Activated T-helper 1 cell treated with Interleukin-2 at 50 U/mL for 16 hours (primary cell): ENCODE measurements at regions not wholly inside any gene's neighbourhood (a gene's known extent, or its start where the extent isn't known, plus 50 kb on each side); places are given as distances from the start of the nearest gene placed in this dataset.

Experiments
- DNase-seq: peaks from one replicate; pipeline ENCODE4 v3.0.0-alpha.2; 2020; ENCODE audit warnings: low read depth

GRCh38 chr1:5597171-5597850 is 394.9 kb downstream of the NPHP4 start:
- no peak for DNase-seq

DNA sequence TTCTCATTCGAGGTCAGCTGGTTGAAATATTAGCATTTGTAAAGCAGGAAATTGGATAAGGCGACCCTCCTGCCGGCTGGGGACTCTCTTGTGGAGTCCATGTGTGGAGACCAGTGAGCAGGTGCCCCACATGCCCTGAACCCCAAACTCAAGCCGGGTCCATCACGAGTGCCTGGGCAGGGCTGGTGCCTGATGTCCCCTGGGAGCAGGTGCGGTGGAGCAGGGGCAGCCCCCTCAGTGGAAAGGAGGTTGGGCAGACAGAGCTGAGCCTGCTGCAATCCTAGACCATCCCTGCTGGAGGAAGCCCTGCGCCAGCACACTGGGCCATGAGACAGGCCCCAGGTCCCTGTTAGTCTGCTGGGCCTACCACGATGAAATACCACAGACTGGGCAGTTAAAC is 395.6 kb downstream of the NPHP4 start:
- DNase-seq, result no peak

GRCh38 chr1:5595531-5596170 is 396.6 kb downstream of the NPHP4 start:
- no peak for DNase-seq

DNA sequence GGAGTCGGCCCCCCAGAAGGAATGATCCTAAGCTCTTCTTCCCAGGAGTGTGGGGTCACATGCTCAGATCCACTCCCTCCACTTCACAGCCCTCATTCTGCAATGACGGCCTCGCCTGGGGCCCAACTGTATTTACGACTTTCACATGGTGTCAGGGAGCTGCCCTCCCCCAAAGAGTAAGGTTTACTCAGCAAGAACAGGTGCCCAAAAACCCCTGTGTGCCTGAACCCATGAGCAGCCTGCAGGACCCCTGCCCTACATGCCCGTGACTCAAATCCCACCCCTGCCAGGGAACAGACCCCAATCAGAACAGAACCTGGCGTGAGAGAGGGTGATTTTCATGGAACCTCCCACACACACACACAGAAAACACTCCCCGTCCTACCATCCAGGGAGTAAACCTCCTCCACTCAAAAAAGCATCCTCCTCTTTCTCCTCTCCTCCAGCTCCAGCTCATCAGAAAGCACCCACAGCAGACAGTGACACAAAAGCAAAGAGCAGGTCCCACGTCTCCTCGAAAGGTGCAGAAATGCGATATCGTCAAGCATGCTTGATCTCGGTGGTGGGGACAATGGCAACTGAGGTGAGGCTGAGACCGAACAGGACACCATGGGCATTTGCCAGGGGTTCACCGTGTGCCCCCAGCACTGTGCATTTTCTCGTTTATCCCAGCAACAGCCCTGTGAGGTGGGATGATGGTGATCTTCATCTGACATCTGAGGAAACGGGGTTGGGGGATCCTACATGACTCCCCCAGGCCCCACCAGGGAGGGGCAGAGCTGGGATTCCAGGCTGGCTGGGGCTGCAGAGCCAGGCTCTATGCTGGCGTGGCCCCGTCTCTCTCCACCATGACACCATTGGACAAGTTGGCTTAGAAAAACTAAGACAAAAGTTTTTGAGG is 397.9 kb downstream of the NPHP4 start:
- DNase-seq, result no peak

DNA sequence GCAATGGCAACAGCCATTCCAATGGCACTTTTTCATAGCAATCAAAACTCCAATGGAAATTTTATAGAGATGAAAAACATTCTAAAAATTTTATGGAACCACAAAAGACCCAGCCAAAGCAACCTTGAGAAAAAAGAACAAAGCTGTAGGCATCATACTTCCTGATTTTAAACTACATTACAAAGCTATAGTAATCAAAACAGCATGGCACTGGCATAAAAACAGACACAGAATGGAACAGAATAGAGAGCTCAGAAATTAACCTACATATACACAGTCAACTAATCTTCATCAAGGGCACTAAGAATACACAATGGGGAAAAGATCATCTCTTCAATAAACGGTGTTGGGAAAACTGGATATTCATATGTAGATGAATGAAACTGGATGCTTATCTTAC is 401.5 kb downstream of the NPHP4 start:
- no peak for DNase-seq

DNA sequence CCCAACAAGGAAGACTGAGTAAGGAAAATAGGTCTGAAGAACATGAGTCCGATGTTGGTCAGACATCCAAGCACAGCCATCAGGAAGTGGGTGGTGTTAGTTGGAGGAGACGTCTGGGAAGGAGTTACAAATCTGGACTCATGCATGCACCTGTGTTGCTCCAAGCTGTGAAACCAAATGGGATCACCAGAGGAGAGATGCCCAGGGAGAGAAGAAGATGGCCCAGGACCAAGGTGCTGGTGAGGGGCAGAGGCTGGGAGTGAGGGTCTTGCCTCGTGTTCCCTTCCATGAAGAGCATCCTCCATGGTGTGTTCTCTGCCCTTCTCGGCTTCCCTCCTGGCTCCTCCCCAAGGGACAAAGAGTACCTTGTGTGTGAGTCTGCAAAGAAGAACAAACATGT is 405.6 kb downstream of the NPHP4 start:
- no peak for DNase-seq

DNA sequence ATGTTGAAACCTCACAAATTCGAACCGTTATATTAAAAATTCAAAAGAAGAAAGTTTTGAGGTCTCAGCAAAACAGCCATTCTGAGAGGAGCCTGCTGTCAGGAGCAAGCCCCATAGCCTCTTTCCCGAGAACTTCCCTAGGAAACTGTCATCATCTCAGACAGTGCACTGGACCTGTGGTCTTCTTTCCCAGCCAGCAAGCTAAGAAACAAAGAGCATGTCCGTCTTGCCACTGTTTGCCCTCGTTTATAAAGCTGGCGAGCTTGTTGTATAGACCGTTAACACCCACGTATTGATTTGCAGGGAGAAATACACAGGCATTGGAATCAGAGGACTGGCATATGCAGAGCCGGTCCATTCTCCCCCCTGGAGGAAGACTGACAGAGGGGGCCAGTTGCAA is 407.0 kb downstream of the NPHP4 start:
- no peak for DNase-seq

GRCh38 chr1:5580926-5581325 is 411.3 kb downstream of the NPHP4 start:
- DNase-seq, result no peak

DNA sequence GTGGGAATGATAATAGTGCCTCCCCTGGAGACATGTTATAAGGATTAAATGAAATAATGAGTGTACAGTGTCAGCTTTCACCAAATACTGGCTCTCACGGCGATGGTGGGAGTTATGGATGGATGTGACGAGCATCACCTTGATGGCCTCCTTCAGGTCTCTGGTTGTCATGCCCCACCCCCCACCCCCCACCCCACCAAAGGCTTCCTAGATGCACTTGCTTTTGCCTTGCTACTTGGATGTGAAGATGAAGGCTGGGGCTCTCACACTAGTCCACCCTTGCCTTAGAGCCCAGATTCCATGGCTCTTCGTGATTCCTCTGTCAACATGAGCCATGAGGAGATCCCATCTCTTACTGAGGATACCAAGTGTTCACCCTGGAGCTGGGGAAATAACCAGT is 412.3 kb downstream of the NPHP4 start:
- no peak for DNase-seq

DNA sequence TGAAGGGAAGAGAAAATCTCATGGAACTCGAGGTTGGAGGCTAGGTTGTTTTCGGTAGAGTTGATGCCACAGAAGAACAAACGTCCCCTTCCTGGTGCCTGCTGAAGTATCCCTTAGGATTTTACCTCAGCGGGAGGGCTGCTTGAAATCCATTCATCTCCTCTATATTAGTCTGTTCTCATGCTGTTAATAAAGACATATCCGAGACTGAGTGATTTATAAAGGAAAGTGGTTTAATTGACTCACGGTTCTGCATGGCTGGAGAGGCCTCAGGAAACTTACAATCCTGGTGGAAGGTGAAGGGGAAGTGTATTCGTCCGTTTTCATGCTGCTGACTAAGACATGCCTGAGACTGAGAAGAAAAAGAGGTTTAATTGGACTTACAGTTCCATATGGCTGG is 413.5 kb downstream of the NPHP4 start:
- DNase-seq, result no peak

DNA sequence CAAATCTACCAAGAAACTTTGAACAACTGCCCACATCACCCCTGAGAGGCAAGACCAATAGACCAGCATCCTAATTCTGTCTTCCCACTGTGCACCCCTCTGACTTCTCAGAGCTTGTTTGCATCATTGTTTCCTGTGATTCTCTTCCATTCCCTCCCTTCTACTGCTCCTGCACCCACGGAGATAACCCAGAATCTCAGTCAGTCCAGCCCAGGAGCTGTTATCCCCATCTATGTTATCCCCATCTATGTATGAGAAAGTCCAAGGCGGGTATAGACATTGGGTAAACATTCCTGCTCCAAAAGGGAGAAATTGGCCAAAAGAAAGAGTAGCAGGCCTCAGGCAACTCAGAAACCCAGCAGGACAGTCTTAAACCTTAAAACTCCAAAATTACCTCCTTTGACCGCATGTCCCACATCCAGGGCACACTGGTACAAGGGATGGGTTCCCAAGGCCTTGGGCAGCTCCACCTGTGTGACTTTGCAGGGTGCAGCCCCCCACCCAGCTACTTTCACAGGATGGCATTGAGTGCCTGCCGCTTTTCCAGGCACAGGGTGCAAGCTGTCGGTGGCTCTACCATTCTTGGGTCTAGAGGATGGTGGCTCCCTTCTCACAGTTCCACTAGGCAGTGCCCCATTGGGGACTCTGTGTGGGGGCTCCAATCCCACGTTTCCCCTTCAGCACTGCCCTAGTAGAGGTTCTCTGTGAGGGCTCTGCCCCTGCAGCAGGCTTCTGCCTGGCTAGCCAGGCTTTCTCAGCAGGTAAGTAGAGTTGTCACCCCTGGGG is 414.8 kb downstream of the NPHP4 start:
- DNase-seq, result no peak

- no peak for DNase-seq
These were observed 415.6 kb downstream of the NPHP4 start for GRCh38 chr1:5576673-5577065.

GRCh38 chr1:5576011-5576672 is 416.1 kb downstream of the NPHP4 start:
- DNase-seq, result no peak

DNA sequence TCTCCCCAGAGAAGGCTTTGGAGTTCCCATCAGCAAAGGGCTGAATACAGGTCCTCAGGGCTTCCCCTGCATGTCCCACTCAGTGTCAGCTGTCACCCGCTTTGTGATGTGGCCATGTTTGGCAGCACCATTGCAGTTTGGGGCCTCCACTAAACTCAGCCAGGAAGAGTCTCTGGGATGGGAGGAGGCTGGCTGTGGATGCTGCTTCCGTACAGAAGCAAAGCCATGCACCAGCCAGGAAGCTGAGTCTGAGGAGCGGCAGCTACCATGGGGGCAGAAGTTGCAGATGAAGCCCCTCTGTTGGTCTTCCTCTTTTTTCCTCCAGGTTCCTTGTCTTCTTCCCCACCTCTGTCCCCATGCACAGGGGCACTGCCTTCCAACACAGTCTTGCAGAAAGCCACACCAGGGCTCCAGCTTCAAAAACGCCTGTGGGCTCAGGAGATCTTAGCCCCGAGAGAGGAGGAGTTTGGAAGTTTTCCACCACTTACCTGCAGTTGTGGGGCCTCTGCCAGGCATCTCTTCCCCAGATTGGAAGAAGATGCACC is 416.8 kb downstream of the NPHP4 start:
- no peak for DNase-seq

GRCh38 chr1:5574641-5575040 is 417.6 kb downstream of the NPHP4 start:
- no peak for DNase-seq

DNA sequence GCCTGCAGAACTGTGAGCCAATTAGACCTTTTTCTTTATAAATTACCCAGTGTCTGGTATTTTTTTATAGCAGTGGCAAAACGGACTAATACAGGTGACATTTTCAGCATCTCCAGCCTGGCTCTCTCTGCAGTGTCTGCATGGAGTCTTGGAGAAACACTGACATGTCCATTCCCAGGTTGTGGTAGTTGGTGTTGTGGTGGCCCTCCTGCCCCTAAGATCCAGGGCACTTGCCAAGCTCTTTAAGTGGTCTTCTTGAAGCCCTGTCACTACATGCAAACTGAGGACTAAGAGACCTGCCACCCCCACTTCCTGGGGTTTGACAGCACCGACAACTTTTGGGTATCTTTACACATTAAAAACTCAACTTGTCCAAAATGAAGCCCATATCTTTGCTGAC is 419.4 kb downstream of the NPHP4 start:
- DNase-seq, result no peak

DNA sequence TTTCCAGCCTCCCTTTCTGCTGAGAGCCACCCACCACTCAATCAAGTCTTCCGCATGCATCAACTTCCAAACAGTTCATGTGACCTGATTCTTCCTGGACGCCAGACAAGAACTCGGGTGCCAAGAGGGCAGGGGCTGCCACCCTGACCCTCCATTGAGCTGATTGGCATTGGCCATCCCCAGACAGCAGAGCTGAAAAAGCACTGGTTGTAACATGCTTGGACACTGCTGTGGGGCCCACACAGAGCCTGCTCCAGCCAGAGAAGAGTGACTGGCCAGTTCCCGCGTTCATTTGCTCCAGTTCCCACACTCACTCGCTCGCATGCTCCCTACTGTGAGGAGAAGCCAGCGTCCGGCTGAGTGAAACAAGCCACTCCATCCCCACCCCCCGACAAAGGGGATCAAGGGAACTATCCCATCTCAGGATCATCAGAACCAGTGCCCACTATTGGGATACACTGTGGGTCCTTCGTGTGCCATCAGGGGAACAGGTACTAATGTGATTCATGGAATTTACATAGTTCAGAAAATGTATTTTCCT is 420.3 kb downstream of the NPHP4 start:
- DNase-seq, result no peak

GRCh38 chr1:5571438-5571837 is 420.8 kb downstream of the NPHP4 start:
- no peak for DNase-seq

- no peak for DNase-seq
These were observed 421.3 kb downstream of the NPHP4 start for GRCh38 chr1:5570931-5571330.

- no peak for DNase-seq
These were observed 423.9 kb downstream of the NPHP4 start for GRCh38 chr1:5568321-5568720.

- DNase-seq, result no peak
These were observed 424.4 kb downstream of the NPHP4 start for GRCh38 chr1:5567839-5568238.
